Aorta (tissue), 5 donors: ENCODE measurements at regions not wholly inside any gene's neighbourhood (a gene's known extent, or its start where the extent isn't known, plus 50 kb on each side); places are given as distances from the start of the nearest gene placed in this dataset.

Experiments
- ATAC-seq: fragments of 200-7000 bp; cut with Tn5 transposase; one replicate; pipeline ENCODE4 v1.9.1; 2022; ENCODE audit warnings: moderate library complexity; ENCODE audit not compliant: low FRiP score
- DNase-seq, 2 donors: peaks; one replicate each; pipeline ENCODE4 v3.0.0-alpha.2; 2020
- H3K27ac ChIP-seq, 2 donors: one replicate each; pipeline ENCODE4 v1.5.1; 2013; ENCODE audit warnings: low read length in 2 of 2, mild to moderate bottlenecking in 2 of 2, moderate library complexity in 2 of 2, control low read depth in 1 of 2, inconsistent platforms in 1 of 2, low read depth in 1 of 2
- H3K27me3 ChIP-seq, 2 donors: one replicate each; pipeline ENCODE4 v1.6.1; 2013; ENCODE audit warnings: control low read depth in 1 of 2, low read length in 1 of 2, mild to moderate bottlenecking in 1 of 2, moderate library complexity in 1 of 2; ENCODE audit not compliant: insufficient read depth in 2 of 2, control insufficient read depth in 1 of 2
- H3K36me3 ChIP-seq, 2 donors: one replicate each; pipeline ENCODE4 v1.6.1; 2013; ENCODE audit warnings: control low read depth in 1 of 2, low read length in 1 of 2, mild to moderate bottlenecking in 1 of 2; ENCODE audit not compliant: insufficient read depth in 2 of 2, control insufficient read depth in 1 of 2
- H3K4me1 ChIP-seq, 2 donors: one replicate each; pipeline ENCODE4 v1.6.1; 2013; ENCODE audit warnings: low read length in 2 of 2, control low read depth in 1 of 2, mild to moderate bottlenecking in 1 of 2, moderate library complexity in 1 of 2; ENCODE audit not compliant: insufficient read depth in 2 of 2, control insufficient read depth in 1 of 2
- H3K4me3 ChIP-seq, 2 donors: one replicate each; pipeline ENCODE4 v1.5.1; 2013; ENCODE audit warnings: low read length in 2 of 2, control low read depth in 1 of 2, mild to moderate bottlenecking in 1 of 2
- H3K9me3 ChIP-seq: one replicate; pipeline ENCODE4 v1.6.1; 2013; ENCODE audit warnings: mild to moderate bottlenecking, low read length; ENCODE audit not compliant: control insufficient read depth
- WGBS, 2 donors: extraction: QIAGEN DNeasy Blood & Tissue Kit; methylation state at CpG; one replicate each; pipeline ENCODE4 v1.1.7; 2013; 5-methylcytosine and 5-hydroxymethylcytosine counted together
- intact Hi-C, 2 donors: fragments of 100-400 bp; cut with DNase I; formaldehyde crosslinking; loops; one replicate each; pipeline versions ENCODE4 v1.14.2 to v1.15.0; 2022
- donor health status: healthy with polysubstance abuse.
- donor health status: Bipolar disorder and iron deficiency.
- donor health status: DM: no; HTN: no; CAD: no.
- donor health status: DM: no; HTN: no; CAD: no.
- donor health status: DM: yes; HTN: yes; CAD: no.

GRCh38 chr12:114218136-114218535, 187.8 kb downstream of the TBX5 start:
- 74 to 78% methylated on average over 2 of the region's 2 CpGs for WGBS, 2 donors
- ATAC-seq, result no peak
- H3K4me1 ChIP-seq, result no peaks in the 10 kb centered on the region
- H3K27ac ChIP-seq, result no peak overlapping the region
- H3K4me3 ChIP-seq, result no peak overlapping the region
- no peaks in the 10 kb centered on the region for H3K27me3 ChIP-seq
- DNase-seq, result no peak
- intact Hi-C loops, result no loop called here
- no peaks in the 10 kb centered on the region for H3K36me3 ChIP-seq
- H3K9me3 ChIP-seq, result peaks cover 2% of the 10 kb centered on the region

GRCh38 chr12:114215746-114216145, 190.2 kb downstream of the TBX5 start:
- H3K9me3 ChIP-seq, result peaks cover 4% of the 10 kb centered on the region
- no peaks in the 10 kb centered on the region for H3K4me1 ChIP-seq
- no peak overlapping the region for H3K27ac ChIP-seq
- H3K27me3 ChIP-seq, result no peaks in the 10 kb centered on the region
- ATAC-seq (no peak), DNase-seq (no peak)
- intact Hi-C loops, result no loop called here
- WGBS, 2 donors, result 19 to 31% methylated on average over 6 of the region's 6 CpGs
- no peaks in the 10 kb centered on the region for H3K36me3 ChIP-seq
- no peak overlapping the region for H3K4me3 ChIP-seq

GRCh38 chr12:114213055-114213581, 192.8 kb downstream of the TBX5 start:
- Histone ChIP-seq H3K9me3 (peaks cover 4% of the 10 kb centered on the region), H3K4me3 (no peak overlapping the region), H3K27me3 (no peaks in the 10 kb centered on the region), H3K36me3 (no peaks in the 10 kb centered on the region), H3K4me1 (no peaks in the 10 kb centered on the region), H3K27ac (no peak overlapping the region)
- no peak for ATAC-seq
- WGBS, 2 donors, result 42 to 70% methylated on average over 2 of the region's 2 CpGs
- DNase-seq, result no peak
- intact Hi-C loops, result no loop called here

GRCh38 chr12:114209861-114210260, 196.1 kb downstream of the TBX5 start:
- no peaks in the 10 kb centered on the region for H3K4me1 ChIP-seq
- 80 to 87% methylated on average over 3 of the region's 3 CpGs for WGBS, 2 donors
- ATAC-seq (no peak), DNase-seq (no peak)
- H3K36me3 ChIP-seq, result no peaks in the 10 kb centered on the region
- H3K4me3 ChIP-seq, result no peak overlapping the region
- intact Hi-C loops, result no loop called here
- H3K27me3 ChIP-seq, result no peaks in the 10 kb centered on the region
- H3K27ac ChIP-seq, result no peak overlapping the region
- peaks cover 2% of the 10 kb centered on the region for H3K9me3 ChIP-seq

GRCh38 chr12:114206525-114206924, 199.4 kb downstream of the TBX5 start:
- no peak for ATAC-seq
- intact Hi-C loops, result no loop called here
- peaks cover 0 to 4% of the 10 kb centered on the region in 2 donors for H3K27me3 ChIP-seq

GRCh38 chr12:114201794-114202193, 204.2 kb downstream of the TBX5 start:
- intact Hi-C loops, result no loop called here
- DNase-seq (no peak), ATAC-seq (no peak)
- Histone ChIP-seq H3K36me3 (no peaks in the 10 kb centered on the region), H3K27ac (no peak overlapping the region), H3K9me3 (peaks cover 2% of the 10 kb centered on the region), H3K4me3 (no peak overlapping the region), H3K4me1 (peaks cover 0 to 2% of the 10 kb centered on the region in 2 donors), H3K27me3 (peaks cover 0 to 4% of the 10 kb centered on the region in 2 donors)
- WGBS, 2 donors, result 62 to 75% methylated on average over 2 of the region's 2 CpGs

More at GRCh38 chr12:114206525-114206924, 199.4 kb downstream of the TBX5 start:
- H3K27ac ChIP-seq, result no peak overlapping the region
- DNase-seq, result no peak
- H3K4me3 ChIP-seq, result no peak overlapping the region
- H3K9me3 ChIP-seq, result peaks cover 1% of the 10 kb centered on the region
- H3K4me1 ChIP-seq, result peaks cover 0 to 2% of the 10 kb centered on the region in 2 donors
- H3K36me3 ChIP-seq, result no peaks in the 10 kb centered on the region

GRCh38 chr12:114194956-114195355, 211.0 kb downstream of the TBX5 start:
- Histone ChIP-seq H3K4me1 (no peaks in the 10 kb centered on the region), H3K27me3 (peaks cover 0 to 2% of the 10 kb centered on the region in 2 donors), H3K9me3 (peaks cover 1% of the 10 kb centered on the region), H3K27ac (no peak overlapping the region), H3K36me3 (no peaks in the 10 kb centered on the region), H3K4me3 (no peak overlapping the region)
- ATAC-seq, result no peak
- no peak for DNase-seq
- WGBS, 2 donors, result 26 to 27% methylated on average over 3 of the region's 3 CpGs
- intact Hi-C loops, result no loop called here

GRCh38 chr12:114194066-114194465, 211.9 kb downstream of the TBX5 start:
- no peaks in the 10 kb centered on the region for H3K4me1 ChIP-seq
- no peaks in the 10 kb centered on the region for H3K36me3 ChIP-seq
- H3K9me3 ChIP-seq, result no peaks in the 10 kb centered on the region
- DNase-seq (no peak), ATAC-seq (no peak)
- H3K27me3 ChIP-seq, result peaks cover 0 to 2% of the 10 kb centered on the region in 2 donors
- intact Hi-C loops, result no loop called here
- 43 to 48% methylated on average over 5 of the region's 5 CpGs for WGBS, 2 donors
- H3K4me3 ChIP-seq, result no peak overlapping the region
- no peak overlapping the region for H3K27ac ChIP-seq

GRCh38 chr12:114193474-114193873, 212.5 kb downstream of the TBX5 start:
- H3K4me3 ChIP-seq, result no peak overlapping the region
- H3K36me3 ChIP-seq, result no peaks in the 10 kb centered on the region
- H3K4me1 ChIP-seq, result no peaks in the 10 kb centered on the region
- WGBS, 2 donors, result 84 to 90% methylated on average over 3 of the region's 3 CpGs
- DNase-seq (no peak), ATAC-seq (no peak)
- intact Hi-C loops, result no loop called here
- H3K27ac ChIP-seq, result no peak overlapping the region
- H3K9me3 ChIP-seq, result no peaks in the 10 kb centered on the region
- peaks cover 0 to 2% of the 10 kb centered on the region in 2 donors for H3K27me3 ChIP-seq
